ENCODE measurements at regions not wholly inside any gene's neighbourhood (a gene's known extent, or its start where the extent isn't known, plus 50 kb on each side); places are given as distances from the start of the nearest gene placed in this dataset.

- TF ChIP-seq TCF12 (IDR thresholded peaks at IDR 0.05; ENCODE audit: low read depth, low read length) (no peak), SIX5 (IDR thresholded peaks at IDR 0.05; ENCODE audit: low read depth, low read length) (no peak)
Observed at GRCh38 chr13:56586976-56587375, 553.7 kb upstream of the PRR20A start (continued).

Data from H1 (cell line).